Endothelial cell of umbilical vein (primary cell): ENCODE measurements at regions not wholly inside any gene's neighbourhood (a gene's known extent, or its start where the extent isn't known, plus 50 kb on each side); places are given as distances from the start of the nearest gene placed in this dataset.

Source experiments
- BruUV-seq: library from RNA; stranded (reverse); fragments of 400-500 nt; replicated peaks from 2 replicates; lab custom pipeline; 2021; lab: Mats Ljungman, UMichigan
- CTCF ChIA-PET: fragments of 300-600, 350-600 bp; sonication (Branson Sonifier 250); formaldehyde crosslinking; loops from one replicate; lab custom pipeline; 2021; ENCODE audit warnings: antibody characterized with exemption, inconsistent platforms; lab: Charles Lee
- POLR2A ChIA-PET: fragments of 300-600, 350-600 bp; sonication (Branson Sonifier 250); formaldehyde crosslinking; loops from one replicate; lab custom pipeline; 2021; ENCODE audit warnings: antibody characterized with exemption, inconsistent platforms; lab: Charles Lee
- DNase-seq: peaks from one replicate; pipeline ENCODE4 v3.0.0-alpha.2; 2011; ENCODE audit warnings: low read depth, low spot score
- FAIRE-seq: peaks from 2 replicates; lab custom pipeline; 2011; peaks lifted over from hg19 to GRCh38; lab: Jason Lieb, UNC
- H2AFZ ChIP-seq: 2 replicates; pipeline ENCODE4 v1.6.0; 2012; ENCODE audit warnings: low read depth, low read length, control low read depth, inconsistent platforms
- H3K27ac ChIP-seq: 2 replicates; pipeline ENCODE4 v1.5.1; 2011; ENCODE audit warnings: low read depth, mild to moderate bottlenecking, control low read depth, low read length, moderate library complexity; ENCODE audit not compliant: insufficient read depth
- H3K27me3 ChIP-seq, 2 experiments: 2 replicates each; pipeline versions ENCODE4 v1.6.0 to v1.6.1; 2011; ENCODE audit warnings: low read length in 2 of 2, mixed read lengths in 1 of 2; ENCODE audit not compliant: control insufficient read depth in 2 of 2, insufficient read depth in 2 of 2
- H3K36me3 ChIP-seq, 2 experiments: 2 replicates in 1 of 2; 3 replicates in 1 of 2; pipeline ENCODE4 v1.5.1; 2011; ENCODE audit warnings: low read length in 2 of 2, mild to moderate bottlenecking in 1 of 2, moderate library complexity in 1 of 2; ENCODE audit not compliant: control insufficient read depth in 2 of 2, insufficient read depth in 2 of 2; ENCODE audit errors: extremely low read depth in 1 of 2
- H3K4me1 ChIP-seq: 3 replicates; pipeline ENCODE4 v1.5.1; 2011; ENCODE audit warnings: mild to moderate bottlenecking, low read length; ENCODE audit not compliant: control insufficient read depth, insufficient read depth; ENCODE audit errors: extremely low read depth
- H3K4me2 ChIP-seq: 2 replicates; pipeline ENCODE4 v1.6.1; 2011; ENCODE audit warnings: low read length, control low read depth, mixed read lengths; ENCODE audit not compliant: insufficient read depth
- H3K4me3 ChIP-seq, 3 experiments: fragments of 200-600 bp in 1 of 3; sonication (generic), shearing (Covaris generic) in 1 of 3; replicated peaks in 1 of 3; 2 replicates each; pipeline ENCODE4 v1.5.1; 2011 to 2016; ENCODE audit warnings: control low read depth in 3 of 3, low read length in 3 of 3, mild to moderate bottlenecking in 2 of 3, inconsistent platforms in 1 of 3, low read depth in 1 of 3, moderate library complexity in 1 of 3; ENCODE audit not compliant: insufficient read depth in 1 of 3
- H3K79me2 ChIP-seq: 2 replicates; pipeline ENCODE4 v1.6.0; 2012; ENCODE audit warnings: low read length, inconsistent platforms; ENCODE audit not compliant: control insufficient read depth, insufficient read depth
- H3K9ac ChIP-seq: replicated peaks from 2 replicates; pipeline ENCODE3; 2011; ENCODE audit warnings: low read length, control low read depth; ENCODE audit not compliant: insufficient read depth; ENCODE audit errors: extremely low read depth
- H3K9me1 ChIP-seq: replicated peaks from 3 replicates; pipeline ENCODE4 v1.6.0; 2011; ENCODE audit warnings: mild to moderate bottlenecking, low read length; ENCODE audit not compliant: control insufficient read depth, insufficient read depth; ENCODE audit errors: extremely low read depth
- H3K9me3 ChIP-seq: replicated peaks from 2 replicates; pipeline ENCODE4 v1.5.1; 2012; ENCODE audit warnings: low read length, inconsistent platforms; ENCODE audit not compliant: control insufficient read depth, insufficient read depth
- H4K20me1 ChIP-seq: replicated peaks from 2 replicates; pipeline ENCODE3; 2011; ENCODE audit warnings: mild to moderate bottlenecking, low read length; ENCODE audit not compliant: control insufficient read depth, insufficient read depth; ENCODE audit errors: extremely low read depth
- CTCF ChIP-seq, 2 donors: IDR thresholded peaks; 1 replicate in 1 of 2; 2 replicates in 1 of 2; pipeline ENCODE4 v1.5.1; 2011; ENCODE audit warnings: low read length in 2 of 2, mild to moderate bottlenecking in 2 of 2, moderate library complexity in 2 of 2, control low read depth in 1 of 2, inconsistent platforms in 1 of 2, low read depth in 1 of 2; ENCODE audit not compliant: insufficient read depth in 1 of 2; ENCODE audit errors: extremely low read depth in 1 of 2
- EZH2 ChIP-seq: IDR thresholded peaks from 2 replicates; pipeline ENCODE4 v1.6.1; 2012; ENCODE audit warnings: borderline replicate concordance, low read depth, mild to moderate bottlenecking, moderate library complexity, low read length, inconsistent platforms; ENCODE audit not compliant: severe bottlenecking
- FOS ChIP-seq: IDR thresholded peaks from 2 replicates; pipeline ENCODE4 v1.6.1; 2011; ENCODE audit warnings: mild to moderate bottlenecking, low read length, moderate library complexity, borderline replicate concordance; ENCODE audit not compliant: insufficient read depth
- JUN ChIP-seq: IDR thresholded peaks from 2 replicates; pipeline ENCODE4 v1.6.1; 2011; ENCODE audit warnings: borderline replicate concordance, low read depth; ENCODE audit not compliant: insufficient read length, insufficient read depth
- MYC ChIP-seq: IDR thresholded peaks from one replicate; pipeline ENCODE4 v1.6.1; 2011; ENCODE audit warnings: mild to moderate bottlenecking, low read depth, low read length
- POLR2A ChIP-seq: IDR thresholded peaks from 2 replicates; pipeline ENCODE4 v1.6.1; 2012; ENCODE audit warnings: low read depth, mild to moderate bottlenecking, control low read depth, low read length
- POLR2AphosphoS5 ChIP-seq: IDR thresholded peaks from 2 replicates; pipeline ENCODE4 v1.6.1; 2012; ENCODE audit warnings: low read depth, mild to moderate bottlenecking, control low read depth, low read length, moderate library complexity; ENCODE audit not compliant: insufficient read depth
- dilution Hi-C: fragments of 300-500 bp; cut with MboI; formaldehyde crosslinking; loops from one replicate; pipeline ENCODE4 v1.15.0; 2019; ENCODE audit warnings: low sequenced_read_pairs; ENCODE audit not compliant: extremely low pct_ligation_motif_present
- intact Hi-C: fragments of 100-400 bp; cut with micrococcal nuclease; formaldehyde crosslinking; loops from one replicate; pipeline ENCODE4 v1.10.0; 2022
- TF ChIP-seq, protein P1 (sequence below): IDR thresholded peaks from 2 replicates; pipeline ENCODE4 v1.6.1; 2011; ENCODE audit not compliant: insufficient read depth, insufficient read length

DNA sequence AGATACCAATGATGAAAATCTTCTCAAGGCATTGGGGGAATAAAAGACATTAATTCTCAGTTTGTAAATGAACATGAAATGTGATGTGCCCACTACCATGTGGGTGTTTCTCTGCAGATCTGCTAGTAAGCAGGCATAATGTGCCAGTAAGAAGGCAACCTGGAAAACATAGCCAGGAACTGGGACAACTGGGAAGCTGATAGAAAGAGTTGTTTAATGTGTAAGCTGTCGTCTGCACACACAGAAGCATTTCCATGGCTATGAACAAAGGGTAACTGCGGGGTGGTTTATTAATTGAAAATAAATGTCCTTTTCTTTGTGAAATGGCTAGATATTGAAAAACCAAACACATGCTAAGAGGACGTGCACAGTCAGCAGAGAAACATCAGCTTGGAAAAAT, 52.0 kb downstream of the ZC3H11B start:
- TF ChIP-seq POLR2AphosphoS5 (no peak), CTCF (IDR thresholded peaks at IDR 0.05; ENCODE audit: extremely low read depth in 1 of 2, insufficient read depth in 1 of 2, low read depth in 1 of 2, low read length in 2 of 2) (no peak), MYC (no peak), JUN (no peak)
- TF ChIP-seq, protein P1, sequence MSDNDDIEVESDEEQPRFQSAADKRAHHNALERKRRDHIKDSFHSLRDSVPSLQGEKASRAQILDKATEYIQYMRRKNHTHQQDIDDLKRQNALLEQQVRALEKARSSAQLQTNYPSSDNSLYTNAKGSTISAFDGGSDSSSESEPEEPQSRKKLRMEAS, result no peak
- Histone ChIP-seq H3K4me1 (no peaks in the 10 kb centered on the region), H3K27me3 (peaks cover 0 to 3% of the 10 kb centered on the region in 2 experiments), H3K9me1 (no peaks in the 10 kb centered on the region), H3K9me3 (no peaks in the 10 kb centered on the region), H3K9ac (no peak overlapping the region), H3K4me2 (no peak overlapping the region), H2AFZ (no peak overlapping the region), H3K4me3 (no peak overlapping the region), H3K27ac (no peak overlapping the region), H3K36me3 (no peaks in the 10 kb centered on the region), H3K79me2 (no peaks in the 10 kb centered on the region), H4K20me1 (no peaks in the 10 kb centered on the region)
- FAIRE-seq (no peak), DNase-seq (no peak)
- POLR2A ChIA-PET, result no interaction called here
- no TSS peak for BruUV-seq
- intact Hi-C loops, result loop anchor here (10.0 kb wide), 1 partner anchor 1036 kb away; no protein-coding TSS in a partner anchor
- CTCF ChIA-PET, result no interaction called here
- dilution Hi-C loops, result no loop called here

DNA sequence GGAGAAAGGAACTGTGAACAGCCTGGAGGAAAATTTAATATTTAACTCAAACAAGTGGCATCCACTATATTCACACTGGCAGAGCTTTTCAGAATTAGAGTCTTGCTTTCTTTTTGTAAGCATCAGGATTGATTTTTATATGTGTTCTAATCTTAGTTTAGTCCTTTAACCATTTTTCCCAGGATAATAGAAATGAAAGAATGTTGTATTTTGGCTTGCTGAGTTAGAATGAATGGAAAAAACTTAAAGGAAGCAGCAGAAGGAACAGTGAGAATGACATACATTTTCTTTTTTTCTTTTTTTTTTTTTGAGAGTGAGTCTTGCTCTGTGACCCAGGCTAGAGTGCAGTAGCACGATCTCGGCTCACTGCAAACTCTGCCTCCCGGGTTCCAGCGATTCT, 53.0 kb downstream of the ZC3H11B start:
- H3K9me1 ChIP-seq, result no peaks in the 10 kb centered on the region
- H3K27me3 ChIP-seq, result no peaks in the 10 kb centered on the region
- no peak overlapping the region for H3K4me2 ChIP-seq
- H3K9me3 ChIP-seq, result no peaks in the 10 kb centered on the region
- ChIA-PET POLR2A (no interaction called here), CTCF (no interaction called here)
- no peak overlapping the region for H3K27ac ChIP-seq
- no peaks in the 10 kb centered on the region for H3K4me1 ChIP-seq
- TF ChIP-seq POLR2AphosphoS5 (no peak), FOS (no peak), EZH2 (no peak), MYC (no peak), JUN (no peak), POLR2A (no peak)
- TF ChIP-seq, protein P1, result no peak
- H3K4me3 ChIP-seq, result no peak overlapping the region
- H2AFZ ChIP-seq, result no peak overlapping the region
- dilution Hi-C loops, result no loop called here
- DNase-seq (no peak), FAIRE-seq (no peak)
- no peaks in the 10 kb centered on the region for H3K36me3 ChIP-seq
- no peak overlapping the region for H3K9ac ChIP-seq
- intact Hi-C loops, result loop anchor here (10.0 kb wide), 1 partner anchor 1035 kb away; no protein-coding TSS in a partner anchor
- no peaks in the 10 kb centered on the region for H3K79me2 ChIP-seq
- BruUV-seq, result no TSS peak
- no peaks in the 10 kb centered on the region for H4K20me1 ChIP-seq
